Breast epithelium (tissue), 3 donors: ENCODE measurements at regions not wholly inside any gene's neighbourhood (a gene's known extent, or its start where the extent isn't known, plus 50 kb on each side); places are given as distances from the start of the nearest gene placed in this dataset.

Experiments
- POLR2A ChIP-seq: fragments of 450-650 bp; IDR thresholded peaks from one replicate; pipeline ENCODE4 v1.6.1; 2016; ENCODE audit warnings: antibody characterized with exemption, mild to moderate bottlenecking, moderate library complexity
- TF ChIP-seq, protein P1 (sequence below), 3 donors: fragments of 450-650 bp; IDR thresholded peaks; one replicate each; pipeline ENCODE4 v1.5.1; 2016 to 2017; ENCODE audit warnings: antibody characterized with exemption in 3 of 3, mild to moderate bottlenecking in 3 of 3, moderate library complexity in 3 of 3

GRCh38 chr11:115616971-115617370, 112.8 kb upstream of the CADM1 start:
- TF ChIP-seq, protein P1, sequence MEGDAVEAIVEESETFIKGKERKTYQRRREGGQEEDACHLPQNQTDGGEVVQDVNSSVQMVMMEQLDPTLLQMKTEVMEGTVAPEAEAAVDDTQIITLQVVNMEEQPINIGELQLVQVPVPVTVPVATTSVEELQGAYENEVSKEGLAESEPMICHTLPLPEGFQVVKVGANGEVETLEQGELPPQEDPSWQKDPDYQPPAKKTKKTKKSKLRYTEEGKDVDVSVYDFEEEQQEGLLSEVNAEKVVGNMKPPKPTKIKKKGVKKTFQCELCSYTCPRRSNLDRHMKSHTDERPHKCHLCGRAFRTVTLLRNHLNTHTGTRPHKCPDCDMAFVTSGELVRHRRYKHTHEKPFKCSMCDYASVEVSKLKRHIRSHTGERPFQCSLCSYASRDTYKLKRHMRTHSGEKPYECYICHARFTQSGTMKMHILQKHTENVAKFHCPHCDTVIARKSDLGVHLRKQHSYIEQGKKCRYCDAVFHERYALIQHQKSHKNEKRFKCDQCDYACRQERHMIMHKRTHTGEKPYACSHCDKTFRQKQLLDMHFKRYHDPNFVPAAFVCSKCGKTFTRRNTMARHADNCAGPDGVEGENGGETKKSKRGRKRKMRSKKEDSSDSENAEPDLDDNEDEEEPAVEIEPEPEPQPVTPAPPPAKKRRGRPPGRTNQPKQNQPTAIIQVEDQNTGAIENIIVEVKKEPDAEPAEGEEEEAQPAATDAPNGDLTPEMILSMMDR (IDR thresholded peaks at IDR 0.05): no peak
- no peak for TF ChIP-seq POLR2A
